ENCODE measurements at regions not wholly inside any gene's neighbourhood (a gene's known extent, or its start where the extent isn't known, plus 50 kb on each side); places are given as distances from the start of the nearest gene placed in this dataset.

DNA sequence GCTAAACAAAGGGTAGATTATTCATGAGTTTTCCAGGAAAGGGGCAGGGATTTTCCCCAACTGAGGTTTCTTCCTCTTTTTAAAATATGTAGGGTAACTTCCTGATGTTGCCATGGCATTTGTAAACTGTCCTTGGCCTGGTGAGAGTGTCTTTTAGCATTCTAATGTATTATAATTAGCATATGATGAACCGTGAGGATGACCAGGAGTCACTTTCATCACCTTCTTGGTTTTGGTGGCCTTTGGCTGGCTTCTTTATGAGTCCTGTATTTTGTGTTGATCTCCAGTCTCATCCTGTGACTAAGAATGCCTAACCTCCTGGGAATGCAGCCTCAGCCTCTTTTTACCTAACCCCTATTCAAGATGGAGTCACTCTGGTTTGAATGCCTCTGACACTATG lies 391.0 kb upstream of the LINC00305 start:
- DNase-seq: no peak

DNA sequence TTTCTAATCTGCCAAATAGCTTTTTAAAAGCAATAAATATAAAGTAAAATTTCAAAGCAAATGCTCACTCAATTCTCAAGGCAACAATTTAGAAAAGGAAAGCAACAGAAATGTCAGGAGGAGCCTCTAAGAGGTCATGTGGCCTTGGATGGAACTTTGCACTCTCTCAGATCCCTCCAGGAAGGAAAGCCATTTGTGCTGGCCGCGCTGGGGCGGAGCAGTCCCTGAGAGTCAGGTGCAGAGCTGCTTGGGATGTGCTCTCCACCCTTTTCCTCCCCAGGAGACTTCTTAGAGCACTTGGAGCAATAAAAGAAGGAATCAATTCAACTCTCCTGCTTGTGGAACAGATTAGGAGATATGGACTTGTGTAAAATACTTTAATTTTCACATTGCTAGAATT lies 379.8 kb upstream of the LINC00305 start:
- no peak for DNase-seq

DNA sequence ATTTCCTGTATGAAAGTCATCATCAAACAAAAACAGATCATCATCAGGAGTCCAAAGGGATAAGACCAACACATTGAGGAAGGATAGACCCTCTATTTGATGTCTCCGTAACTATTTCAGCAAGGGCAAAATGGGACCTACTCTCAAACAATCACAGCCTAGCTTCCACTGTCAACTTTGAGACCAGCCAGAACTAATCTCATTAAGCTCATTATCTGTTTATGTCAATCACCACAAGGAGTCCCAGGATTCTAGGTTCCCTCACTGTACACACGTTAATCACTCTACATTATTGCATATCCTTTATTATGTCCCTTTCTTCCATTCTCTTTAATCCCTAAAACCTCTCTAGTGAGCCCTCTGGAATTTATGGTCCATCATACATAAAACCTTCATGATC lies 370.3 kb upstream of the LINC00305 start:
- DNase-seq: no peak

DNA sequence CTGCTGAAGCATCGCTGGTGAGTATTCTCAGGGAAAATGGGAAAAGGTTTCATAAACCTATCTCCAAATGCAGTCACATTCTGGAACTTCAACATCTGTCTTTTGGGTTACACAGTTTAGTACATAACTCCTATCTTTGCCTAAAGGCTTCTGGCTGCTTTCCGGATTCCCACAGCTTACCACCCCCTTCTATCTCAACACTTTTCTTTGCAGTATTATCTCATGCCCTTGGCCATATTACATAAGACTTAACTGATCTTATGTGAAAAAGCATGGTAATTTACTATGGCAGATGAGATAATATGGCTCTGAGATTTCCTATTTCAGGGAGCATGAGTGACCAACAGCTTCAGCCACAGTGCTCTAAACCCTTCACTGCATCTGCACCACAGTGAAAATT lies 369.3 kb upstream of the LINC00305 start:
- no peak for DNase-seq

DNA sequence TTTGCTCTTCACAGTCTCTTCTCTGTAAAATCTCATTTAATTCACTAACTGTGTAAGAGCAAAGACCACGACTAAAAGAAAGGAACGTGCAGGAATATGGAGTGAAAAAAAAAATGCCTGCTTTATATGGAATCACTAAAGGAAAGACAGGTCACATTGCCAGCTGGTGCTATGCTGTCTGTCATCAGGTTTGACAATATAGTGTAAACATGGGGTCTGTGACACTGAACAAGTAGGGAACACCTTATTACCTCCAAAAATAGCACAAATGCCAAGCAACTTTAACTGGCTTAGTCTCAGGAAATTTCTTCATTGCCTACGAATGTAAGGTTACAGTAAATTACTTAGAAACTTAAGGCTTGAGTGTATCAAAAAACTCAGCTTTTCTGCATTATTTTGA lies 364.5 kb upstream of the LINC00305 start:
- no peak for DNase-seq

DNA sequence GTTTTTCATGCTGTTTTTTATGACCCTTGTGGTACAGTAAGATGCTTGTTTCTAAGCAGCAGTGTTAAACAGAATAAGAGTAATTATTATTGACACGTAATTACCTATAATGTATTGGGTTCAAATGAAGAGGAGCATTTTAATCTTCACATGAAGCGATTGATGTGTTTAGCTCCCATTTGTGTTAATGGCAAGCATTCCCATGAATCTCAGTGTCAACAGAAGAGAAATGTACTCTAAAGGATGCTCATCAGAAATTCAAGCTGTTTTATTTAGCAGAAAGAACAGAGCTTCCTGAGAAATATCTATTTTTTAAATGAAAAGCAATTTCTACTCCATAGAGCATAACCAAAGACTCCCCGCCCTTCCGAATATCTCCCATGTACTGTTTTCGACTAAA lies 341.3 kb upstream of the LINC00305 start:
- DNase-seq: no peak

DNA sequence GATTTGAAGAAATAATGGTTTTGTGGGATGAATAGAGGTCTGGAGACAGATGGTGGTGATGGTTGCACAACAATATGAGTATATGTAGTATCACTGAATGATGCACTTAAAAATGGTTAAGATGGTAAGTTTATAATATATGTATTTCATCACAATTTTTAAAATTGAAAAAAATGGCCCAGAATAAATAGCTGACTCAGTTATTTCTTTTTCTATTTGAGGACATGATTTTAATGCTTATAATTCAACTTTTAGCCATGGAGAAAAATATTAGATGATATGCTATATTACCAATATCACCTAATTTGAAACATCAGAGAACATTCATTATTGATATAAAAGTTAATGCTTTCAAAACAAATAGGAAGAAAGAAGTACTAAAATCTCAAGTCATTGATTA lies 339.8 kb upstream of the LINC00305 start:
- no peak for DNase-seq

DNA sequence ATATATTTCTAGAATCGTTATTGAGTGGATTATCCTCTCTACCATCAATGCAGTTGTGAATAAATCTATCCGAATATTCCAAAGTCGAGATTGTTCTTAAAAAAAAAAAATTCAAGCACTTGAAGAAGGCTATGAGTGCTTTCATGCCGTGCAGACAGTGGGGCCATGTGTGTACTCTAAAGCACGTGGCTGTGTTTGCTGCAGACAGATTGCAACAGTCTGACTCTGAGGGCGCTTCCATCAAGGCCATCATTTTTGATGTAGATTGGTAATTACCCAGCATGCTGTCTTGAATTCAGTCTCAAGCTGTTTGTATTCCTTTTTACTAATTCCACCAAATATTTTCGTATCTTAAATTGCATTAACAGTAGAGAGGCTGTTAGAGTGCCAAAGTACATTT lies 325.9 kb upstream of the LINC00305 start:
- DNase-seq: no peak

DNA sequence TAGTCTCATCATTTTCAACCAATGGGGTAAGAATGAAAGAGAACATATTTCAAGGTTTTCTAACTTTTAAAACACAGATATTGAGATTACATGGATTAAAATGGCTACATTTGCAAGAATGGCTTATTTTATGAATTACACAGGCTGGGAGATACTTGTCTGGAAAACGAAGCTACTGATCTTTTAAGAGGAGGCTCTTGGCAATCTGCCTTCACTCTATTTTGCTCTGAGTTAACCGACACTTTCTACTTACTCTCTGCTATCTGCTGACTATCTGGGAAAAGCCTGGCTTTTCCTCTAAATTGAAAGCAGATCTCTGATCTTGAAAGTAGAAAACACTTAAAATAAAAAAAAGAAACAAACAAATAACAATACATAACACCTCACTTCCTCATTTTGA lies 325.4 kb upstream of the LINC00305 start:
- DNase-seq: no peak

DNA sequence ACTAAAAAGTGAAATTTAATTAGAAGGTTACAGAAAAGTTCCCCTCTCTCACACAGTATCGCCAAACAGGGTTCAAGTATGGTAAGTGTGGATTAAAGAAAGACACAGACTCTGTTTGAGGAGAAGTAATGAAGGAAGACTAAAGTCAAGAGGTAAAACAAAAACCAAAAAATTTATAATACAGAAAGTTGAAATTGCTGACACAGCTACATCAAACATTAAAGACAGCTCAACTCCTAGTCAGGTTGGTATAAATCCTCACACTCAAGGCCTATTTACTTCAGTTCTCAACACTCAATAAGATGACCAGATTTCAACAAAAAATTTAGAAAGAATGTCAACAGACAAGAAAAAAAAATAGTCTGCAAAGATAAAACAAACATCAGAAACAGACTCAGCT lies 300.5 kb upstream of the LINC00305 start:
- no peak for DNase-seq

DNA sequence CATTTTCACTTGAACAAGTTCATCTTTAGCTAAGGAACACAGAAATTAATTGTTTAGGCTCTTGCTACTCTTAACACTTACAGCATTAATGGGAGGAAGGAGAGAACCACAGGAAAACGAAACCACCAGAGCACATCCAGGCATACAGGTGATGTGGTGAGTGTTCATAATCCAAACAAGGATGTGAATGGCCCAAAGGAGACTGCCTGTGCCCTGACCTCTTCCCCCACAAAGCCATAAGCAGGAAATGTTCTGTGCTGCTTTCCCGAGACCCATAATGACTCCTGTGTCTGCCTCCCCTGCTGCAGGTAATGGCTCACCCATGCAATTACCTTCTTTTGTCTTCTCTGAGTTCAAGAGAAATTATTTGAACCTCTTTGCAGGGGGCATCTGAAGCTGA lies 295.9 kb upstream of the LINC00305 start:
- no peak for DNase-seq

DNA sequence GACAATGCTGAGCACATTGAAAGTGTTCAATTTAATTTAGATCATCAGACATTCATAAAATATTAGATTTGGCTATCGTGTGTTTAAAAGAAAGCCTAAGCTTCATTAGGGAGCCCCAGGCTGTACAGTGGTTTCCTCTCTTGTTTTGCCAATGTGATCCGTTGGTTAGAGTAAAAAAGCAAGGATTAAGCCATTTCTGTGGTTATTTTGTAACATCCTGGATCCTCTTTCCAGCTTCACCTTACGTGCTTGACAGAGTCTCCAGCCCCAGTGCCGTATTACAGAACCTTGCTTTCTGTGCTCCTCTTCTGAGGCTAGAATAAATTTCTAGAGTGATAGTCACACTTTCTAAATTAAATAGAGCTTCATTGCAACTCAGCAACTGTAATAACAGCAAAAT lies 289.3 kb upstream of the LINC00305 start:
- DNase-seq: no peak

DNA sequence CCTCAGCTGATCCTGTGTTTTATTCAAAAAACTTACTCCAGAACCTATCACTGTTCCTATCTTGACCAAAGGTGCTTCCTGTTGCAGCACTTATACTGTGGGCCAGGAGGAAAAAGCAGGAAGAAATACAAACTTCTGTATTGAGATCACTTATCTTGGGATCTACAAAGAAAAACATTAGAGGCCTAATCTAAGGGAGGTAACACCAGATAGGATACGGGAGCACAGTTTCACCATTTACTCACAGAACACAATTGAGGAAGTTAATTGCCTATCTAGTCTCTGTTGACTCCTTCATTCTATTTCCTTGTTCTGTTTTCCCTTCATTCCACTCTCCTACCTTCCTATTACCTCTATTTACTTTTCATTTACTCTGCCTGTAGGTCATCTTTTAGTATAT lies 287.2 kb upstream of the LINC00305 start:
- no peak for DNase-seq

DNA sequence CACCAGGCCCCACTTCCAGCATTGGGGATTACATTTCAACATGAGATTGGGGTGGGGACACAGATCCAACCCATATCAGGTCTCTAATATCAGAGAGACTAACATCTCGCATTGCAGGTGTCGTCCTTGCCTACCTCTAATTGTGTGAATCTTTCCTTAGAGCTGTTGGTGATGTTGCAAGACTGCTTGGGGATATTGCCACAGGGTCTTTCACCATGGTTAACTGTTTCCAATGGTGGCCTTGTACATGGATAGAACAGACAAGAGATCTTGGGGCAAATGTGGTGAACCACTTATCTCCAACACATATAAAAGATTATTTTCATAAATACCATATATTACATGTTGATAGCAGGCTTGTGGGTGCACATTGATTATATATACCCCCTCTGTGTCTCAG lies 270.3 kb upstream of the LINC00305 start:
- DNase-seq: no peak

DNA sequence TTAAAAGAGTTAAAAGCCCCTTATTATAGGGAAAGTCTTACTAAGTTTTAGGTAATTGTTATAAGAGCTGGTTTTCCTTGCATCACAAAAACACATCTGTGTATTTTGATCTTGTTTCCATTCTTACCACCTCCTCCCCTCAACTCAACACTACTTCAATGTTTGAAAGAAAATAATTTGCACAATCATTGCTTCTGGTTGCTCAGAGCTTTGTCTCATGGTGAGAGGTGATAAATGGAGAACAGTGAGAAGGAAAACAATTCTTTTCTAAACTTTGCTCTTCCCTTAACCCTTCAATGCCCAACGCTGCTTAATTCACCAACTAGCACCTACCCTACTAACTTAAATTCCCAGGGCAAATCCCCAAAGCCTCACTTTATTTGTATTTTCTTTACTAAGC lies 268.1 kb upstream of the LINC00305 start:
- DNase-seq: no peak

DNA sequence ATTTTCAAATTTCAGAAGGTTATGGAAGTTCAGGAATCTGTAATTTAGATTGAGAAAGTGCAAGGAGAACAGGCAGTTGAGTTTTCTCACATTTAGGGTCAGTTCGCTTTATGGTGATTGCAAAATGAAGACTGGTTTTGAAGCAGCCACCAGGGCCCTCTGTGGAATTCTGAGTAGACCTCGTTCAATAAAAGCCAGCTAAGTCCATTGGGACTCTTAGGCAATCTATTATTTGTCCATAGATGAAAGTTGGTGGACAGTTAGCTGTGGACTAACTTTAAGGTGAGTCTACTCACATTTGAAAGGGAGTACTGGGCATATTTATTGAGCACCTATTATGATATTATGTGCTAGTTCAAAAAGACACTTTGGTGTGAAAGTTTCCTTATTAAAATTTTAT lies 266.3 kb upstream of the LINC00305 start:
- no peak for DNase-seq

DNA sequence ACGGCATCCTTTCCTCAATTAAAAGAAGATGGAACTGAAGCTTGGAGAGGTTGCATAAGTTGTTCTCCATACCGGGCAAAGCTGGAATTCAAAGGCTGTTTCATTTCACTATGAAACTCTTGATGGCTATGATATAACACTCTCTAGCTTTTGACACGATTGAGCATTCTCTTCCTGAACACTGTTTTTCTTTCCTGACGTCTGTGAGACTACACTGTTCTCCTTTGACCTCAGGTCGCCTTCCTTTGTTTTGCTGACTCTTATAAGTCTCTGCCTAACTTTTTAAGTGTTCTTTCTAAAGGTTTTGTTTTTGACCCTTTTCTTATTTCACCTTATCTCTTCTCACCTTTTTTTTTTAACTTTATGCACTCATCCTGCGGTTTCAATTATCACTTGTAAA lies 261.8 kb upstream of the LINC00305 start:
- no peak for DNase-seq

DNA sequence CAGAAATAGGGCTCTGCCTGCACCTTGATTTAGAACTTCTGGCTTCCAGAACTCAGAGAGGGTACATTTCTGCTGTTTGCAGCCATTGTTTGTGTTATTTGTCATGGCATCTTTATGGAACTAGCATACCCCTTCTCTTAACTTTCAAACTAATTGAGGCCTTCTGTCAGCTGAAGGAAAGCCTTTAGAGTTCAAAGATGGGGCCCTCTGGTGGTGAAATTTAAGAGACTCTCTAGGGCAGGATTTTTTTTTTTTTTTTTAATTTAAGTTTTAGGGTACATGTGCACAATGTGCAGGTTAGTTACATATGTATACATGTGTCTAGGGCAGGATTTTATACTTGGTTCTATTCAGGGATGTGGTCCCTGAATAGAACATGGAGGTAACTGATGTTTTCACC lies 260.6 kb upstream of the LINC00305 start:
- no peak for DNase-seq

DNA sequence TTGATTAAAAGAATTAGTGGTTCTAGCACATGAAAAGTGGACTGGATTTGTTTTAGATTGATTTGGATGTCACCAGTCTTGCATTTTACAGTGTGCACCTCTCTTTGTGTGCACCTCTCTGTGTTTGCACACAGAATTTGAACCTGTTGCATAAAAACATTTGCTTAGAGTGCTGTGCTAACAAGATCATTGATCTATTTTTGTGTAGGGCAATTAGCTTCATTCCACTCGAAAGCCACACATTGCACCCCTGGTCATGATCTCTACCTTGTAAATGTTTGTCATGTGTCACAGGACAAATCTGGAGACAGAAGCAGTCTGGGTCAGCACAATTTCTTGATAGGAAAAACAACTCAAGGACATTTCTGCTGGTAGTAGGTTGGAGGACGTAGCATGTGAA lies 258.7 kb upstream of the LINC00305 start:
- DNase-seq: no peak

DNA sequence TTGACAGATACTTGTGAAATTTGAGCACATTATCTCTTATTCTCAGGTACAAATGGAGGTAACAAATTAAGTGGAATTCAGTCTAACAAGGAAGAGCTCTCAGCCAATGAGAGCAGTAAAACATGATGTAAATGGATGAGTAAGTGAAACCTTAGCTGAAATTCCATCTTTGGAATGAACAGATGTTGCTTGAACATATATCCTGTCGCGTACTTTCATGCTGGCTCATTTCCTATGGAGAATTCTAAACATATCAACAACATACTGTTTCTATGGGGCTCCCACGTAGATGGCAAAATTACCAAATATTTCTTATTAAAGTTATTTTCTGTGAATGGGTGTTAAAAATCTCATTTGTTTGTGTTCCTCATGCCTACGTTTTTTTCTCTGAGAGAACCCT lies 256.3 kb upstream of the LINC00305 start:
- no peak for DNase-seq

DNA sequence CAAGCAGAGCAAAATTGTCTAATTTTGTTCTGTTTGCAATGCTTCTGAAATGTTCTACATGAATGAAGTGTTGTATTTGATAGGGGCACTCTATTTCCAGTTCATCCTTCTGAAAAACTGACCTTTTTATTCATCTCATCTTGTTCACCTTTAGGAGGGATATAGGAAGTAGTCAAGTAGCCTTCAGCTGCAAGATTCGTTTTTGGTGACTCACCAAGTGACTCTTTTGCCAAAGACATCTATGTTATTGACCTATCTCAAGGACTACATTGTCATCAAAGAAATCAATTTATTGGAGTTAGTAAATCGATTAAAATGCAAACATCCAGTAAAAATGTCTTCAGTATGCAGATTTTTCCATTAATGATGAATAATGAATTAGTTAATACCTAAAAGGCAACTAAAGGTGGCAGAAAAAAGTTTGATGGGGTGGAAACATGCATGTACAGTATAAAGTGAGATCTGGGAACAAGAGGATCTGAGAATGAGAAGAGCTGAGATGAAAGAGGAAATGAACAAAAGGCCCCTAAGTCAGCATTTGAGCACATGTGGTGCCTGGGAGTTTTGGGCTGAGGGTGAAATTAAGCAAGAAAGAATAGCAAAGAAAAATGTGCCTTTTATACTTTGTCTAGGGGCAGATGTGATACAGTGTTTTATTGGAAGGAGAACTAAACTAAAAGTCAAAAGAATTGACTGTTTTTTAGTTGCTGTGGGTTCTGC lies 255.1 kb upstream of the LINC00305 start:
- no peak for DNase-seq

DNA sequence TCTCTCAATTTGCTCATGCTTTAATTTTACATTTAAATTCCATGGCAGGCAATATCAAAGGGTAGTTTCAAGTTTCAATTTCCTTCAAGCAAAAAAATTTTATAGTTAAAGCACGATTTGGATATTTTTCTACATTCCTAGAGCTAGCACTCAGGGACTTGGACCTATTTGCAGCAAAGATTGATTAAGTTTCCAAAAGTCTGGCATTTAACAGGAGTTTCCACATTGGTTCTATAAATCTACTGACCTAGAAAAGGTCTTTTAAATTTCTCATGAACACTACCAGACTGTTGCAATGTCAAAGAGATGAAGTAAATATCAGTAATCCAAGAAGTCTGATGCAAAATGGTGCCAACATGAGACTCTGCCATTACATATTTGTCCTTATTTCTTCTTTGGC lies 253.7 kb upstream of the LINC00305 start:
- DNase-seq: no peak

DNA sequence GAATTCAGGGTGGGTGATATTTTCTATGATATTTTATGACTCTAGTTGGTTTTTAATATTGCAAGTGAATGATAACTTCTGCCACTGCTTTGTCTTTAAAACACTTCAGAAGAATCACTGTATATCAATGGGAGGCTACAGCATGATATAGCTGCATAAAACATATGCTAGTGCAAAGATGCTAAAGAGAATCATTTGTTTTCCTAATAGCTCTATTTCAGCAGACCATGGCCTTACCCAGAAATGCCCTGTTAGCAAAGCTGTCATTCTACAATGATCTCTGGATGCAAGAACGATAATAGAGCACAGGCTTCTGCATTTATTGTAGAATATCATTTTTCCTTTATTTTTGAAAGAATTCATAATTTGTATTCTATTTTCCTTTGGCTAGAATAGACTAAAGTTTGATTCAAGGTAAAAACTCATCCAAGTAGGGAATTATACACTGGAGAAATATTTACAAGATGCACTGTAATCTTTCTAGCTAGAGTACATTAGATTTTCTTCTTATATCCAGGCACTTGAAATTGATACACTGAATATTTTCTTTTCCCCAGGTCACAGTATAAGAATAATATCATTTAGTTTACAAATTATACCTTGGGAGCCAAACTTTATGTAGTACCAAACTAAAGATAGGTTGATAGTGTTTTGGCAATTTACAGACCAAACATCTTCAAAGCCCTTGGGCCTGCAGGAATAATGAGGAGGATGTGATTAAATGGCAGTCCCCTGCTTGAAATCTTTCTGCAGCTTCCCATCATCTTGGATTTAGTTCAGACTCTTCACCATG lies 252.6 kb upstream of the LINC00305 start:
- DNase-seq: no peak

DNA sequence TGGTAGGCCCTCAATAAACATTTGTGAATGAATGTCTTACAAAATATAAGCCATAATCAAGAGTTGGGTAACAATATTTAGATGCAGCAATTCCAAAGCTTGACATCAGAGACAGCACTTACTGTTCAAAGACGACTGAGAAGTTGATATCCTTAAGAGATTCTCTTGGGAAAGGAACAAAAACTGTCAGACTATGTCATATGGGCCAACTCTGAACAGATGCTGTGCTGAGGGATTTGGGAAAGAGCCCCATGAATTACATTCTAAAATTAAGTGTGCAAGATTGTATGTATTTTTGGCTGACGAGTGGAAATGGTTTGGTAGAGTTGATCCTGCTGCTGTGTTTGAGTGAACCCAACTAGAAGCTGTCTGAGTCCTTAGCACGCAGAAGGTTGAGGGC lies 250.7 kb upstream of the LINC00305 start:
- no peak for DNase-seq

DNA sequence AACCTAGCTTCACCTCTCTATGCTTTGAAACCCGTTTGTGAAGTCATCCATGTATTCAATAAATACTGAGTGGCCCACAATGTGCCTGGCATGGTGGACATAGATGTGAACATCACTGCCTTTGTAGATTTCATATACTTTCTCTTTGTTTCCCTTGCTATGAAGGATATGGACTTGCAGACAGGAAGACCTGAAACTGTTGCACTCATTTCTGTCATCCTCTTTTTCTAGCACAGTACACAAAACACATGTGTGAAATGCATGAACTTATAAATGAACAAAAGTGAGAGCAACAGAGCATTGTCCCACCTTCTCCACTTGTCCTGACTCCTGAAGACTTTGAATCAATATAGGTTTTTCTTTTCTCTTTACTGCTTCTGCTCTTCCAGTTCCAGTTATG lies 249.4 kb upstream of the LINC00305 start:
- DNase-seq: no peak

Measured in left hindlimb (tissue), 1 donor.